Fibroblast of the aortic adventitia (primary cell): ENCODE measurements at regions not wholly inside any gene's neighbourhood (a gene's known extent, or its start where the extent isn't known, plus 50 kb on each side); places are given as distances from the start of the nearest gene placed in this dataset.

ENCODE experiments used
- DNase-seq: peaks from one replicate; pipeline ENCODE4 v3.0.0-alpha.2; 2010; ENCODE audit warnings: low read depth
- H3K4me3 ChIP-seq: 2 replicates; pipeline ENCODE4 v1.5.1; 2011; ENCODE audit warnings: low read depth, mild to moderate bottlenecking, control low read depth, low read length, moderate library complexity
- CTCF ChIP-seq: IDR thresholded peaks from 2 replicates; pipeline ENCODE4 v1.5.1; 2011; ENCODE audit warnings: mild to moderate bottlenecking, low read length, control low read depth, inconsistent platforms; ENCODE audit not compliant: insufficient read depth

- peak; percentile 41 for DNase-seq
- TF ChIP-seq CTCF = no peak
- no peak overlapping the region for H3K4me3 ChIP-seq
Measured at GRCh38 chr5:93890657-93891056, 149.3 kb upstream of the POU5F2 start.

- no peak overlapping the region for H3K4me3 ChIP-seq
- TF ChIP-seq CTCF = no peak
- DNase-seq = no peak
Measured at GRCh38 chr5:93887678-93888077, 146.3 kb upstream of the POU5F2 start.

- H3K4me3 ChIP-seq = no peak overlapping the region
- DNase-seq = peak; percentile 30
- TF ChIP-seq CTCF = no peak
Measured at GRCh38 chr5:93886917-93887361, 145.5 kb upstream of the POU5F2 start.

DNA sequence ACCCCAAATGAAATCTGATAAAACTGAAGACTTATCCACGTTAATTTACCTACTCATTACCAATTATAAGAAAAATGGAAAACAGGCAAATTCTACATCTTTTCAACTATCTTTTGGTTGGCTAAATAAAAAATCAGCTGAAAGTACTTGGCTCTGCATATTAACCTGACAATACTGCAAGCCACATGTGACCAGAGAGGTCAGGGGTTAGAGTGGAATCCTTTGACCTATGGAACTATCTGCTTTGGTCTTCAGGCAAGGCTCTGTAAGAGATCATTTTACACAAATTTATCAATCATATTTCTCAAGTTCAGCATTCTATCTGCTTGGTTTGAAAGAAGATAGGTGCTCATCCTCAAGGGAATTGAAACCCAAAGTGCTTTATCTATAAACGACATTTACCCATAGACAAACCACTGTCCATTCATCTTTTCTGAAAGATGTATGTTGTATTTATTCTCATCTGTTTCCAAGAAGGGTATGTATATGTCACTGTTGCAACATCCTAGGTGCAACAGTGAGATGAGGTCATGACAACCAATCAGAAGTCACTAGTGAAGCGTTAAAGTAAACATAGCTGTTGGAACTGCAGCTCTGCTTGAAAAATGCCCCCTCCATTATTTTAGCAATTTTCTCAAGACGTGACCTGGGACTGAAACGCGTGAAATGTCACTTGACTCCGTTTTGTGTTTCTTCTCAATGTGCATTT is 144.9 kb upstream of the POU5F2 start:
- H3K4me3 ChIP-seq = no peak overlapping the region
- DNase-seq = no peak
- no peak for TF ChIP-seq CTCF

DNA sequence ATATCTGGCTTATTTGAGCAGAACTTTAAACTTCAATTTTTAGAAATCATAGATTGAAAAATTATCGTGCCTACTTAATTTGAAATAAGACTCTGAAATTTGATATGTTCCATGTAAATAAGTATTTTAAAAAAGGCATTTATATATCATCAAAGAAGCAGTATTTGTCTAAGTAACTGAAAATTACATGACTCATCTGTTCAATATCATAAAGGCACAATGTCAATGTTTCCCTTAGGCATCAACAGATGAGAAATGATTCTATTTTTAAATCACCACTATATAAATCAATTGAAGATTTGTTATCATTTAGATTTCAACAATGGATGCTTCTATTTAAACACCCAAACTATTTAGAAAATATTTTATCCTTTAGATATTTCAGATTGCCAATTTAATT is 142.9 kb upstream of the POU5F2 start:
- H3K4me3 ChIP-seq = no peak overlapping the region
- DNase-seq = no peak
- TF ChIP-seq CTCF = no peak

DNA sequence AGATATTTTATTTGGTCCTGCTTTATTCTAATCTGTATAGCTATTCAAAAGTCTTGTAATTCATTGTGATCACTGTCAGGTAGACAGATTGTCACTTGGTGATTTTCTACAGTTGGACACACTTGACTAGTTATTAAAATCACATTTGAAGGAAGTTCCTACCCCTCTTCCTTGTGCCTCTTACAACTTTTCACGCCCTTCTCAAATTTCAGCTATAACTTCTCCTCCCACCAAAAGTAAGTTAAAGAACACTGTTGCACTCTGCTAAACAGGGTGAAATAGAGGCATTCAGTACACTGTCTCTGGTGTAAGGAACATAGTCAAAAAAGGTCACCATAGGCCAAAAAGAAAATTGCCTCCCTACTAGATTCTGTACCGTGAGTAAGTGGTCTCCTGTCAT is 142.1 kb upstream of the POU5F2 start:
- no peak overlapping the region for H3K4me3 ChIP-seq
- no peak for DNase-seq
- TF ChIP-seq CTCF = no peak

DNA sequence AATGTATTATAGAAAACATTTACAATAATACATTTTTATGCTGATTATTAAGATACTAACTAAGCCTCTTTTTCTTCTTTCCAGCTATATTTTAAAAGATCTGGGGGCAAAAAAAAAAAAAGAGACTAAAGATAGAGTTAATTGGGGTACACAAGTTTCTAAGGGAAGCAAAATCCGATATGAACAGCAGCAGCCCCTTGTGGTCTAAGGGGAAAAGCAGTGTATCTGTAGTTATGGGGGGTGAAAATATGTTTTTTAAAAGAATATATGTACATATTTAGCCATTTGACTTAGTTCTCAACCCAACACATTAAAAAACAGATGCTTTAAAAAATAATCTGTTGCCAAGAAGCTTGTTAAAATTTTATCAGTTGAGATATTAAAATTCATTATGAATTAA is 134.3 kb upstream of the POU5F2 start:
- DNase-seq = no peak
- no peak overlapping the region for H3K4me3 ChIP-seq
- peak; percentile 39 for TF ChIP-seq CTCF
